ENCODE measurements at regions not wholly inside any gene's neighbourhood (a gene's known extent, or its start where the extent isn't known, plus 50 kb on each side); places are given as distances from the start of the nearest gene placed in this dataset.

- no peak overlapping the region for H3K27ac ChIP-seq (ENCODE audit: low read depth, low read length)
- H3K4me1 Mint-ChIP-seq = no peaks in the 10 kb centered on the region
- no peaks in the 10 kb centered on the region for H3K36me3 ChIP-seq (ENCODE audit: control insufficient read depth in 2 of 3, insufficient read depth in 3 of 3, low read length in 3 of 3)
- CTCF ChIA-PET = no interaction called here
- H3K4me1 ChIP-seq (ENCODE audit: control insufficient read depth in 2 of 2, insufficient read depth in 2 of 2, low read length in 2 of 2) = no peaks in the 10 kb centered on the region
- H3K9me3 Mint-ChIP-seq = peaks cover 0 to 4% (median 0%) of the 10 kb centered on the region in 11 donors
- no peak for ATAC-seq
- no peak overlapping the region for H3K4me3 Mint-ChIP-seq
- H3K27me3 Mint-ChIP-seq = peaks cover under 1 to 11% (median 4%) of the 10 kb centered on the region in 5 donors
- H3K27me3 ChIP-seq (ENCODE audit: control insufficient read depth in 2 of 2, insufficient read depth in 2 of 2, low read length in 2 of 2) = no peaks in the 10 kb centered on the region
- H3K36me3 Mint-ChIP-seq = no peaks in the 10 kb centered on the region
- no peak overlapping the region for H3K4me3 ChIP-seq (ENCODE audit: low read length)
- no peak for DNase-seq
- H3K9me3 ChIP-seq (ENCODE audit: control insufficient read depth in 2 of 3, low read length in 3 of 3) = no peaks in the 10 kb centered on the region
- intact Hi-C loops (cut with micrococcal nuclease) = no loop called here
- no peak overlapping the region for H3K27ac Mint-ChIP-seq
- POLR2A ChIA-PET = no interaction called here
Measured at GRCh38 chr5:74340476-74340875, 300.1 kb downstream of the ENC1 start.

DNA sequence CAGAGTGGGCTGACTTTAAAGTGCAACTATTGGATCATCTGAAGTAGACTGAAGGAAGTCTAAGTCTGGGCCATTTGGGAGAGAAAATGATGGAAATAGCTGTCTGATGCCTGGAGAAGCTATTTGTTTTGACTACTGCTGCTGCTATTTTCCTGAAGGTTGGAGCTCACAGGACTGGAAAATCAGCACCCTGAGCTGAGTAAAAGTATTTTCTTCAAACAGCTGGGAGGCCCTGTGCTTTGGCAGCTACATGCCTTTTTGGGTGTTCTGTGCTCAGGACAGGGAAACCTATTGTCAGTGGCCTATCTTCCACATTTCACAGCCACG lies 302.6 kb downstream of the ENC1 start:
- ATAC-seq = no peak
- Mint-ChIP-seq H3K27me3 (peaks cover 3 to 20% (median 14%) of the 10 kb centered on the region in 5 donors), H3K27ac (no peak overlapping the region), H3K4me1 (no peaks in the 10 kb centered on the region), H3K4me3 (no peak overlapping the region), H3K9me3 (no peaks in the 10 kb centered on the region), H3K36me3 (no peaks in the 10 kb centered on the region)
- CTCF ChIA-PET = no interaction called here
- no peaks in the 10 kb centered on the region for H3K36me3 ChIP-seq (ENCODE audit: control insufficient read depth in 2 of 3, insufficient read depth in 3 of 3, low read length in 3 of 3)
- H3K4me1 ChIP-seq (ENCODE audit: control insufficient read depth in 2 of 2, insufficient read depth in 2 of 2, low read length in 2 of 2) = no peaks in the 10 kb centered on the region
- no peak overlapping the region for H3K27ac ChIP-seq (ENCODE audit: low read depth, low read length)
- H3K27me3 ChIP-seq (ENCODE audit: control insufficient read depth in 2 of 2, insufficient read depth in 2 of 2, low read length in 2 of 2) = no peaks in the 10 kb centered on the region
- intact Hi-C loops (cut with micrococcal nuclease) = no loop called here
- no peak overlapping the region for H3K4me3 ChIP-seq (ENCODE audit: low read length)
- POLR2A ChIA-PET = no interaction called here
- H3K9me3 ChIP-seq (ENCODE audit: control insufficient read depth in 2 of 3, low read length in 3 of 3) = no peaks in the 10 kb centered on the region
- DNase-seq = no peak

GRCh38 chr5:74337254-74337983 lies 303.1 kb downstream of the ENC1 start:
- intact Hi-C loops (cut with micrococcal nuclease) = no loop called here
- DNase-seq = no peak
- no peak for ATAC-seq
- no peaks in the 10 kb centered on the region for H3K4me1 Mint-ChIP-seq
- H3K9me3 Mint-ChIP-seq = no peaks in the 10 kb centered on the region
- no peaks in the 10 kb centered on the region for H3K9me3 ChIP-seq (ENCODE audit: control insufficient read depth in 2 of 3, low read length in 3 of 3)
- ChIA-PET POLR2A (no interaction called here), CTCF (no interaction called here)
- H3K36me3 ChIP-seq (ENCODE audit: control insufficient read depth in 2 of 3, insufficient read depth in 3 of 3, low read length in 3 of 3) = no peaks in the 10 kb centered on the region
- H3K36me3 Mint-ChIP-seq = no peaks in the 10 kb centered on the region
- no peak overlapping the region for H3K27ac ChIP-seq (ENCODE audit: low read depth, low read length)
- H3K4me3 ChIP-seq (ENCODE audit: low read length) = no peak overlapping the region
- H3K4me1 ChIP-seq (ENCODE audit: control insufficient read depth in 2 of 2, insufficient read depth in 2 of 2, low read length in 2 of 2) = no peaks in the 10 kb centered on the region
- H3K27ac Mint-ChIP-seq = no peak overlapping the region
- H3K4me3 Mint-ChIP-seq = no peak overlapping the region
- peaks cover 3 to 20% (median 14%) of the 10 kb centered on the region in 5 donors for H3K27me3 Mint-ChIP-seq
- H3K27me3 ChIP-seq (ENCODE audit: control insufficient read depth in 2 of 2, insufficient read depth in 2 of 2, low read length in 2 of 2) = no peaks in the 10 kb centered on the region

DNA sequence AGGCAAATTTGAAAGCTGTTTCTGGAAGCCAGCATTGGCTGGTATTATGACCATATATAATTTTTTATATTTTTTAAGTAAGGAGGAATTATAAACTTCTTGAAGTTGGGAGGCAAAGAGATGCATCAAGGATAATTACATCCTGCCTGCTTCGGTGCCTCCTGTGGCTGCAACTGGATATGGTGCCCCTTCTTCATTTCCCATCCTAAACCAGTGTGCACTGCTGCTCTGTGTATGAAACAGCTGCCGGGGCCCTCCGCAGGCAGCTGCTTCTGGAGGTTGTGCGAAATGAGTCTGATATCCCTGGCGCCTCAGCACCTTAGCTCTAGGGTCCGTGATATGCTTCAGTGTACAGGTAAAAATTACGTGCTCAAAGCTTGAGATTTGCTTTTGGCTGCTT lies 304.2 kb downstream of the ENC1 start:
- Histone ChIP-seq H3K27ac (ENCODE audit: low read depth, low read length) (no peak overlapping the region), H3K4me1 (ENCODE audit: control insufficient read depth in 2 of 2, insufficient read depth in 2 of 2, low read length in 2 of 2) (no peaks in the 10 kb centered on the region), H3K27me3 (ENCODE audit: control insufficient read depth in 2 of 2, insufficient read depth in 2 of 2, low read length in 2 of 2) (no peaks in the 10 kb centered on the region), H3K4me3 (ENCODE audit: low read length) (no peak overlapping the region), H3K36me3 (ENCODE audit: control insufficient read depth in 2 of 3, insufficient read depth in 3 of 3, low read length in 3 of 3) (no peaks in the 10 kb centered on the region), H3K9me3 (ENCODE audit: control insufficient read depth in 2 of 3, low read length in 3 of 3) (no peaks in the 10 kb centered on the region)
- Mint-ChIP-seq H3K4me3 (no peak overlapping the region), H3K27me3 (peaks cover 3 to 24% (median 14%) of the 10 kb centered on the region in 5 donors), H3K4me1 (no peaks in the 10 kb centered on the region), H3K9me3 (no peaks in the 10 kb centered on the region), H3K36me3 (no peaks in the 10 kb centered on the region), H3K27ac (no peak overlapping the region)
- CTCF ChIA-PET = no interaction called here
- intact Hi-C loops (cut with micrococcal nuclease) = no loop called here
- DNase-seq = no peak
- POLR2A ChIA-PET = no interaction called here
- no peak for ATAC-seq

DNA sequence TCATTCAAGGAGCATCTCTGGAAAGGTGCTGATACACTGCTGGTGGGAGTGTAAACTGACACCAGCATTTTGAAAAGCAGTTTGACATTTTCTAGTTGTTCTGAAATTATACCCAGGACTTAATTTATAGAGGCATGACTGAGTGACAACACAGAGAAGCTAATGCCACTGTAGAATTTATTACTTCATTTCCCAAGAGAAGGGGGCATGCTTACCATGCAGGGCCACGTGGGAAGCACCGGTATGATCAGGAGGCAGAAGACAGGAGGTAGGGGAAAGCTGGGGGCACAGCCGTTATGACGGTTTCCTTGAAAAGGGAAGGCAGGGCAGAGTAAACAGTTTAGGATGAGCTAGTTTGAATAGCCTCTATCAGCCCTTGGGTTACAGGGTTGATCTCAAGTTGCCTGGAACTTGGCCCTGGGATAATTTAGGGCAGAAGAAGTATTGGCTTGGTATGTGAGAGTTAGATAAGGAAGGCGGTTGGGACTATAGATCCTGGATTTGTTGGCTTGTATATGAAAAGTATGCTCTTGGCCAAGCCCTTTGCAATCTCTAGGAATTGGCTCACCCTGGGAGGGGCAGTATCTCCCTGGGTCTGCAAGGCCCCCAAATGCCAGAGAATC lies 305.7 kb downstream of the ENC1 start:
- ATAC-seq = no peak
- no peak overlapping the region for H3K27ac Mint-ChIP-seq
- CTCF ChIA-PET = no interaction called here

GRCh38 chr5:74334062-74334761 lies 306.3 kb downstream of the ENC1 start:
- Histone ChIP-seq H3K27me3 (ENCODE audit: control insufficient read depth in 2 of 2, insufficient read depth in 2 of 2, low read length in 2 of 2) (no peaks in the 10 kb centered on the region), H3K36me3 (ENCODE audit: control insufficient read depth in 2 of 3, insufficient read depth in 3 of 3, low read length in 3 of 3) (no peaks in the 10 kb centered on the region), H3K4me1 (ENCODE audit: control insufficient read depth in 2 of 2, insufficient read depth in 2 of 2, low read length in 2 of 2) (no peaks in the 10 kb centered on the region), H3K4me3 (ENCODE audit: low read length) (no peak overlapping the region), H3K9me3 (ENCODE audit: control insufficient read depth in 2 of 3, low read length in 3 of 3) (no peaks in the 10 kb centered on the region), H3K27ac (ENCODE audit: low read depth, low read length) (no peak overlapping the region)
- intact Hi-C loops (cut with micrococcal nuclease) = no loop called here
- DNase-seq (no peak), ATAC-seq (no peak)
- Mint-ChIP-seq H3K9me3 (no peaks in the 10 kb centered on the region), H3K27me3 (peaks cover 3 to 28% (median 14%) of the 10 kb centered on the region in 5 donors), H3K4me1 (no peaks in the 10 kb centered on the region), H3K27ac (no peak overlapping the region), H3K36me3 (no peaks in the 10 kb centered on the region), H3K4me3 (no peak overlapping the region)
- ChIA-PET POLR2A (no interaction called here), CTCF (no interaction called here)

More for the DNA sequence above, 305.7 kb downstream of the ENC1 start:
- no peaks in the 10 kb centered on the region for H3K36me3 Mint-ChIP-seq
- no peak for DNase-seq
- H3K9me3 Mint-ChIP-seq = no peaks in the 10 kb centered on the region
- intact Hi-C loops (cut with micrococcal nuclease) = no loop called here
- no peak overlapping the region for H3K27ac ChIP-seq (ENCODE audit: low read depth, low read length)
- no peak overlapping the region for H3K4me3 ChIP-seq (ENCODE audit: low read length)
- POLR2A ChIA-PET = no interaction called here
- peaks cover 3 to 28% (median 14%) of the 10 kb centered on the region in 5 donors for H3K27me3 Mint-ChIP-seq
- no peak overlapping the region for H3K4me3 Mint-ChIP-seq
- no peaks in the 10 kb centered on the region for H3K36me3 ChIP-seq (ENCODE audit: control insufficient read depth in 2 of 3, insufficient read depth in 3 of 3, low read length in 3 of 3)
- no peaks in the 10 kb centered on the region for H3K4me1 ChIP-seq (ENCODE audit: control insufficient read depth in 2 of 2, insufficient read depth in 2 of 2, low read length in 2 of 2)
- no peaks in the 10 kb centered on the region for H3K27me3 ChIP-seq (ENCODE audit: control insufficient read depth in 2 of 2, insufficient read depth in 2 of 2, low read length in 2 of 2)
- H3K4me1 Mint-ChIP-seq = no peaks in the 10 kb centered on the region
- H3K9me3 ChIP-seq (ENCODE audit: control insufficient read depth in 2 of 3, low read length in 3 of 3) = no peaks in the 10 kb centered on the region

- H3K27ac ChIP-seq (ENCODE audit: low read depth, low read length) = no peak overlapping the region
Measured at GRCh38 chr5:74333430-74333829, 307.1 kb downstream of the ENC1 start.

More at GRCh38 chr5:74333430-74333829, 307.1 kb downstream of the ENC1 start:
- no peaks in the 10 kb centered on the region for H3K9me3 Mint-ChIP-seq
- Histone ChIP-seq H3K27me3 (ENCODE audit: control insufficient read depth in 2 of 2, insufficient read depth in 2 of 2, low read length in 2 of 2) (no peaks in the 10 kb centered on the region), H3K4me1 (ENCODE audit: control insufficient read depth in 2 of 2, insufficient read depth in 2 of 2, low read length in 2 of 2) (no peaks in the 10 kb centered on the region), H3K36me3 (ENCODE audit: control insufficient read depth in 2 of 3, insufficient read depth in 3 of 3, low read length in 3 of 3) (no peaks in the 10 kb centered on the region), H3K4me3 (ENCODE audit: low read length) (no peak overlapping the region), H3K9me3 (ENCODE audit: control insufficient read depth in 2 of 3, low read length in 3 of 3) (no peaks in the 10 kb centered on the region)
- ChIA-PET POLR2A (interaction anchor here (0.5 kb wide), 1 partner anchor 164 kb away, joined by 4 read pairs; no protein-coding TSS in a partner anchor), CTCF (no interaction called here)
- ATAC-seq (no peak), DNase-seq (no peak)
- H3K4me3 Mint-ChIP-seq = no peak overlapping the region
- no peaks in the 10 kb centered on the region for H3K36me3 Mint-ChIP-seq
- H3K27me3 Mint-ChIP-seq = peaks cover 3 to 28% (median 14%) of the 10 kb centered on the region in 5 donors
- no peak overlapping the region for H3K27ac Mint-ChIP-seq
- intact Hi-C loops (cut with micrococcal nuclease) = no loop called here
- no peaks in the 10 kb centered on the region for H3K4me1 Mint-ChIP-seq
